OCI-LY1 (cell line): ENCODE measurements at regions not wholly inside any gene's neighbourhood (a gene's known extent, or its start where the extent isn't known, plus 50 kb on each side); places are given as distances from the start of the nearest gene placed in this dataset.

Source experiments
- H2AFZ ChIP-seq: fragments of 200-600 bp; sonication (generic), shearing (Covaris generic); 2 replicates; pipeline ENCODE4 v1.6.0; 2014; ENCODE audit warnings: antibody characterized with exemption, mild to moderate bottlenecking, low read length
- H3F3A ChIP-seq: fragments of 200-600 bp; sonication (generic), shearing (Covaris generic); 2 replicates; pipeline ENCODE4 v1.6.0; 2014; ENCODE audit warnings: mild to moderate bottlenecking, antibody characterized with exemption, low read length, moderate library complexity; ENCODE audit not compliant: insufficient read depth
- H3K27ac ChIP-seq: fragments of 200-600 bp; sonication (generic); 2 replicates; pipeline ENCODE4 v1.5.1; 2014; ENCODE audit warnings: low read length, mixed run types, mild to moderate bottlenecking, low read depth; ENCODE audit not compliant: poor library complexity, severe bottlenecking
- H3K27me3 ChIP-seq: fragments of 200-600 bp; sonication (generic); 2 replicates; pipeline ENCODE4 v1.6.0; 2014; ENCODE audit warnings: antibody characterized with exemption, mild to moderate bottlenecking, low read length, moderate library complexity; ENCODE audit not compliant: insufficient read depth
- H3K36me3 ChIP-seq: fragments of 200-600 bp; sonication (generic); 2 replicates; pipeline ENCODE4 v1.6.1; 2014; ENCODE audit warnings: mild to moderate bottlenecking, antibody characterized with exemption, low read length, moderate library complexity, mixed read lengths; ENCODE audit not compliant: insufficient read depth
- H3K4me1 ChIP-seq: fragments of 200-600 bp; sonication (generic); 2 replicates; pipeline ENCODE4 v1.5.1; 2014; ENCODE audit warnings: mild to moderate bottlenecking, low read length, moderate library complexity; ENCODE audit not compliant: insufficient read depth, severe bottlenecking
- H3K4me2 ChIP-seq: fragments of 200-600 bp; sonication (generic), shearing (Covaris generic); 2 replicates; pipeline ENCODE4 v1.6.1; 2014; ENCODE audit warnings: low read length
- H3K4me3 ChIP-seq: fragments of 200-600 bp; sonication (generic); 2 replicates; pipeline ENCODE4 v1.5.1; 2014; ENCODE audit warnings: low read length, low read depth, mild to moderate bottlenecking, mixed read lengths; ENCODE audit not compliant: poor library complexity, severe bottlenecking
- H3K79me2 ChIP-seq: fragments of 200-600 bp; shearing (Covaris generic); 2 replicates; pipeline ENCODE4 v1.6.1; 2016; ENCODE audit warnings: mixed run types, low read length, mixed read lengths; ENCODE audit not compliant: insufficient read depth
- H3K9ac ChIP-seq: fragments of 200-600 bp; sonication (generic), shearing (Covaris generic); 2 replicates; pipeline ENCODE4 v1.6.1; 2014; ENCODE audit warnings: mild to moderate bottlenecking, low read length, mixed read lengths
- H3K9me2 ChIP-seq: fragments of 200-600 bp; sonication (generic), shearing (Covaris generic); 2 replicates; pipeline ENCODE4 v1.6.1; 2014; ENCODE audit warnings: low read depth, mild to moderate bottlenecking, low read length, mixed read lengths
- H3K9me3 ChIP-seq: fragments of 200-600 bp; shearing (Covaris generic); 2 replicates; pipeline ENCODE4 v1.6.1; 2014; ENCODE audit warnings: low read length, mixed read lengths
- H4K20me1 ChIP-seq: fragments of 200-600 bp; sonication (generic), shearing (Covaris generic); 2 replicates; pipeline ENCODE4 v1.6.0; 2016; ENCODE audit warnings: mild to moderate bottlenecking, low read length; ENCODE audit not compliant: insufficient read depth
- EZH2 ChIP-seq: fragments of 200-600 bp; sonication (generic), shearing (Covaris generic); IDR thresholded peaks from 2 replicates; pipeline ENCODE4 v1.8.0; 2017; ENCODE audit warnings: borderline replicate concordance, mixed run types, mild to moderate bottlenecking, antibody characterized with exemption, low read length, moderate library complexity, mixed read lengths
- TF ChIP-seq, protein P1 (sequence below): fragments of 200-600 bp; sonication (generic), shearing (Covaris generic); IDR thresholded peaks from 2 replicates; pipeline ENCODE4 v1.5.1; 2017; ENCODE audit warnings: mild to moderate bottlenecking, antibody characterized with exemption, low read length, moderate library complexity, mixed read lengths

DNA sequence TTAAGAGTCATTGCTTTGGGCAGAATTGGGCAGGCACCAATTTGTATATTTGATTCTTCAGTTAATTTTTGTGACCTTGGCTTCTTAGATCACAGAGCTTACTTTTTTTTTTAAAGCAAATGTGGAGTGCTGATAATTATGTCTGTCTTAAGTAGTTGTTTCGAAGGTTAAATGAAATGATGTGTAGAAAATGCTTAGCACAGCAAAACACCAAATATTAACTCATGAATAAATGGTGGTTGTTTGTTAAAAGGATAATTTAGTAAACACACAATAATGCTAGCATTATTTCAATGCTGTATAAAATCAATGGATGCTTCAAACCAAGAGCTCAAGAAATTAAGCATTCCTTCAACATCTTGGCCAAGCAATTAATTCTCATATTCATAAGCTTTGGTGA, 143.4 kb downstream of the LPIN1 start:
- H3F3A ChIP-seq, result no peaks in the 10 kb centered on the region
- no peak for TF ChIP-seq EZH2
- TF ChIP-seq, protein P1, sequence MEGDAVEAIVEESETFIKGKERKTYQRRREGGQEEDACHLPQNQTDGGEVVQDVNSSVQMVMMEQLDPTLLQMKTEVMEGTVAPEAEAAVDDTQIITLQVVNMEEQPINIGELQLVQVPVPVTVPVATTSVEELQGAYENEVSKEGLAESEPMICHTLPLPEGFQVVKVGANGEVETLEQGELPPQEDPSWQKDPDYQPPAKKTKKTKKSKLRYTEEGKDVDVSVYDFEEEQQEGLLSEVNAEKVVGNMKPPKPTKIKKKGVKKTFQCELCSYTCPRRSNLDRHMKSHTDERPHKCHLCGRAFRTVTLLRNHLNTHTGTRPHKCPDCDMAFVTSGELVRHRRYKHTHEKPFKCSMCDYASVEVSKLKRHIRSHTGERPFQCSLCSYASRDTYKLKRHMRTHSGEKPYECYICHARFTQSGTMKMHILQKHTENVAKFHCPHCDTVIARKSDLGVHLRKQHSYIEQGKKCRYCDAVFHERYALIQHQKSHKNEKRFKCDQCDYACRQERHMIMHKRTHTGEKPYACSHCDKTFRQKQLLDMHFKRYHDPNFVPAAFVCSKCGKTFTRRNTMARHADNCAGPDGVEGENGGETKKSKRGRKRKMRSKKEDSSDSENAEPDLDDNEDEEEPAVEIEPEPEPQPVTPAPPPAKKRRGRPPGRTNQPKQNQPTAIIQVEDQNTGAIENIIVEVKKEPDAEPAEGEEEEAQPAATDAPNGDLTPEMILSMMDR, result no peak
- H3K79me2 ChIP-seq, result no peaks in the 10 kb centered on the region
- H3K4me2 ChIP-seq, result no peak overlapping the region
- peaks cover 24% of the 10 kb centered on the region for H3K9me3 ChIP-seq
- no peaks in the 10 kb centered on the region for H3K9me2 ChIP-seq
- peaks cover 75% of the 10 kb centered on the region for H3K36me3 ChIP-seq
- no peak overlapping the region for H3K4me3 ChIP-seq
- H3K27ac ChIP-seq, result no peak overlapping the region
- H3K27me3 ChIP-seq, result no peaks in the 10 kb centered on the region
- no peak overlapping the region for H3K9ac ChIP-seq
- H4K20me1 ChIP-seq, result no peaks in the 10 kb centered on the region
- no peaks in the 10 kb centered on the region for H3K4me1 ChIP-seq
- H2AFZ ChIP-seq, result no peak overlapping the region

DNA sequence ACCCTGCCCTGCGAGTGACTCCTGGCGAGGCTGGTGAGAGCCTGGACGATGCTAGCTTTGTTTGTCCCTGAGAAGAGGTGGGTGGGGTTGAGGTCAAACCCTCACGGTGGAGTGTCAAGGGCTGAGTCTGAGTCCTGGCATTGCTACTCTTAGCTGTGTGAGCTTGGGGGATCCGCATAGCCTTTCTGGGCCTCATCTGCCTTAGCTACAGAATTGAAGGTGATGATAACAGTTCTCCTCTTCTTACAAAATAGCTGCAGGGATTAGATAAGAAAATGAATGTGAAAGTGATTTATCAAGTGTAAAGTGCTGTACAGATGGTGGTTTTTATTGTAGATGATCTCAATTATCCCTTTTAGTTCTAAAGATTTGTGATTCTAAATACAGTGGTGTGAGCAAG, 144.6 kb downstream of the LPIN1 start:
- H3K4me1 ChIP-seq, result no peaks in the 10 kb centered on the region
- no peak overlapping the region for H2AFZ ChIP-seq
- H3K27me3 ChIP-seq, result no peaks in the 10 kb centered on the region
- H3K4me3 ChIP-seq, result no peak overlapping the region
- H3K79me2 ChIP-seq, result no peaks in the 10 kb centered on the region
- H3F3A ChIP-seq, result no peaks in the 10 kb centered on the region
- peaks cover 24% of the 10 kb centered on the region for H3K9me3 ChIP-seq
- no peak overlapping the region for H3K9ac ChIP-seq
- no peaks in the 10 kb centered on the region for H3K9me2 ChIP-seq
- TF ChIP-seq, protein P1, result no peak
- TF ChIP-seq EZH2, result no peak
- no peak overlapping the region for H3K4me2 ChIP-seq
- H3K27ac ChIP-seq, result no peak overlapping the region
- H4K20me1 ChIP-seq, result no peaks in the 10 kb centered on the region
- H3K36me3 ChIP-seq, result peaks cover 82% of the 10 kb centered on the region

DNA sequence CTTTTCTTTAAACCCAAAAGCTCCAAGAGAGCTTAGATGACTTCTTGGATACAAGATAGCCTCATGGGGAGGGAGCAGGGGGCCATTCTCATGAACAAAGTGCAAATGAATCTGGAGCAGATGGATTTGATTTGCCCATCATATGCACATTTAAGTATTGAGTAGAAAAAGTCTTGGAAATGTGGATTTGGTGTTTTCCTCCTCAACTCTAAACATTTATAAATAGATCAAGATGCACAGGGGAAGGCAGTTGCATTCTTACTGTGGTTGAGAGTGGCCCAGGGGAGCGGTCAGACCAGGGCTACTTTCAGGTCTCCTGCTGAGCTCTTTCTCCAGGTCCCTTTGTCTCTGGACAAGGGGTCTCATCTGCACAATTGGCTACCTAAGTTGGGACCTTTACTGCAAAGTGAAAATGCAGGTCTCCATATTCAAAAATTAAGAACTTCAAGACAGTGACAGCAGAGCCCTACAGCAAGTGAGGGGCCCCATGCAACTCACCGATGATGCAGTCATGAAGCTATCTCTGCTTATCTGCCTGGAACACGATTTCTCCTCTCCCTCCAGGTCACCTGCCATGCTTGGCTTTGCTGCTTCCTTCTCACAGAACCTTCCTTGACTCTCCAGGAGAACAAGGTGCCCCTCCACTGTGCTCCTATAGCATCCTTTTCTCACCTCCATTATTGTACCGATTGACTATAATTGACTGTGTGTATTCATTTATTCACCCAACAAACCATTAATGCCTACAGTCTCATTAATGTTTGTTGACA, 145.4 kb downstream of the LPIN1 start:
- Histone ChIP-seq H3K27me3 (no peaks in the 10 kb centered on the region), H3K9ac (no peak overlapping the region)
- no peak for TF ChIP-seq EZH2
- TF ChIP-seq, protein P1, result no peak

More for the DNA sequence above, 145.4 kb downstream of the LPIN1 start:
- Histone ChIP-seq H3K4me3 (no peak overlapping the region), H3K4me1 (no peaks in the 10 kb centered on the region), H3K9me3 (peaks cover 24% of the 10 kb centered on the region), H3F3A (no peaks in the 10 kb centered on the region), H3K36me3 (peaks cover 88% of the 10 kb centered on the region), H4K20me1 (no peaks in the 10 kb centered on the region), H3K4me2 (no peak overlapping the region), H3K79me2 (no peaks in the 10 kb centered on the region), H3K9me2 (no peaks in the 10 kb centered on the region), H3K27ac (no peak overlapping the region), H2AFZ (no peak overlapping the region)
